Upper lobe of left lung (tissue), 4 donors: ENCODE measurements at regions not wholly inside any gene's neighbourhood (a gene's known extent, or its start where the extent isn't known, plus 50 kb on each side); places are given as distances from the start of the nearest gene placed in this dataset.

Experiments used
- CTCF ChIP-seq, 6 experiments: fragments of 450-650 bp in 4 of 6; fragments of 200-600 bp in 2 of 6; sonication (generic) in 2 of 6; IDR thresholded peaks; one replicate each; pipeline ENCODE4 v1.5.1; 2016 to 2019; ENCODE audit warnings: antibody characterized with exemption in 6 of 6
- POLR2A ChIP-seq, 4 donors: fragments of 450-650 bp; IDR thresholded peaks; one replicate each; pipeline ENCODE4 v1.5.1; 2016 to 2017; ENCODE audit warnings: antibody characterized with exemption in 4 of 4, mild to moderate bottlenecking in 2 of 4
- POLR2AphosphoS5 ChIP-seq, 2 donors: sonication (generic); formaldehyde crosslinking; IDR thresholded peaks; one replicate each; pipeline ENCODE4 v1.5.1; 2017; ENCODE audit warnings: antibody characterized with exemption in 2 of 2

- TF ChIP-seq CTCF (IDR thresholded peaks at IDR 0.05): no peak
- no peak for TF ChIP-seq POLR2AphosphoS5 (IDR thresholded peaks at IDR 0.05)
- TF ChIP-seq POLR2A (IDR thresholded peaks at IDR 0.05): no peak
These were observed 169.6 kb upstream of the PITX1 start for GRCh38 chr5:135203593-135204036.
